Spleen (tissue), 11 donors: ENCODE measurements at regions not wholly inside any gene's neighbourhood (a gene's known extent, or its start where the extent isn't known, plus 50 kb on each side); places are given as distances from the start of the nearest gene placed in this dataset.
"Not testable (repeated sequence)": the region's sequence is repeated elsewhere in the genome, so short reads cannot be mapped to it uniquely, and the experiment has no call there.

Experiments used
- DNase-seq: peaks from one replicate; pipeline ENCODE4 v3.0.0-alpha.2; 2020
- H3K27ac ChIP-seq, 8 donors: fragments of 200-600 bp; sonication (generic) in 7 of 8; 1 replicate in 4 of 8; 2 replicates in 4 of 8; pipeline versions ENCODE4 v1.5.0 to v1.8.0; 2016 to 2021; ENCODE audit warnings: inconsistent platforms in 4 of 8, mild to moderate bottlenecking in 4 of 8, moderate library complexity in 1 of 8
- H3K27me3 ChIP-seq, 7 donors: fragments of 200-600 bp; sonication (generic) in 6 of 7; replicated peaks in 1 of 7; 1 replicate in 4 of 7; 2 replicates in 3 of 7; pipeline versions ENCODE4 v1.5.0 to v1.8.0; 2016 to 2021; ENCODE audit warnings: inconsistent platforms in 3 of 7, mild to moderate bottlenecking in 1 of 7
- H3K36me3 ChIP-seq, 6 donors: fragments of 200-600 bp; sonication (generic) in 5 of 6; 1 replicate in 4 of 6; 2 replicates in 2 of 6; pipeline versions ENCODE4 v1.5.0 to v1.8.0; 2016 to 2021; ENCODE audit warnings: inconsistent platforms in 2 of 6
- H3K4me1 ChIP-seq, 6 donors: fragments of 200-600 bp; sonication (generic) in 5 of 6; 1 replicate in 3 of 6; 2 replicates in 3 of 6; pipeline versions ENCODE4 v1.5.0 to v1.8.0; 2016 to 2021; ENCODE audit warnings: inconsistent platforms in 3 of 6
- H3K4me3 ChIP-seq, 8 donors: fragments of 200-600 bp; sonication (generic) in 7 of 8; 1 replicate in 4 of 8; 2 replicates in 4 of 8; pipeline versions ENCODE4 v1.5.0 to v1.8.0; 2016 to 2021; ENCODE audit warnings: inconsistent platforms in 4 of 8, mild to moderate bottlenecking in 4 of 8, moderate library complexity in 2 of 8
- H3K9me3 ChIP-seq, 8 donors: fragments of 200-600 bp; sonication (generic) in 7 of 8; 1 replicate in 4 of 8; 2 replicates in 4 of 8; pipeline versions ENCODE4 v1.5.0 to v1.8.0; 2016 to 2021; ENCODE audit warnings: inconsistent platforms in 4 of 8
- POLR2A ChIP-seq, 3 donors: fragments of 450-650 bp; IDR thresholded peaks; one replicate each; pipeline ENCODE4 v1.5.1; 2017; ENCODE audit warnings: antibody characterized with exemption in 3 of 3, mild to moderate bottlenecking in 1 of 3
- POLR2AphosphoS5 ChIP-seq, 3 donors: sonication (generic); formaldehyde crosslinking; IDR thresholded peaks; one replicate each; pipeline ENCODE4 v1.5.1; 2017; ENCODE audit warnings: antibody characterized with exemption in 3 of 3
- WGBS, 5 donors: extraction: QIAGEN DNeasy Blood & Tissue Kit in 3 of 5; methylation state at CpG; one replicate each; pipeline versions ENCODE4 v1.1.5 to v1.1.7; 2013 to 2018; 5-methylcytosine and 5-hydroxymethylcytosine counted together
- intact Hi-C: fragments of 100-400 bp; cut with DNase I; formaldehyde crosslinking; loops from one replicate; pipeline ENCODE4 v1.15.0; 2023; ENCODE audit warnings: low total_unique reads
- TF ChIP-seq, protein P1 (sequence below), 11 experiments: fragments of 200-600 bp in 7 of 11; fragments of 450-650 bp in 4 of 11; sonication (generic) in 4 of 11; IDR thresholded peaks in 8 of 11; conservative IDR thresholded peaks in 3 of 11; 1 replicate in 7 of 11; 2 replicates in 4 of 11; pipeline versions ENCODE4 v1.4.0 to v1.8.0; 2016 to 2021; ENCODE audit warnings: antibody characterized with exemption in 11 of 11, inconsistent platforms in 4 of 11, mild to moderate bottlenecking in 1 of 11
- donor health status: healthy with polysubstance abuse.
- donor health status: DM: no; HTN: no; CAD: no; lungs with moderate emphysema.
- donor health status: DM: no; HTN: no; CAD: no.
- donor health status: Bipolar disorder and iron deficiency.
- donor health status: healthy.
- donor health status: DM: no; HTN: no; CAD: no.
- donor health status: DM: yes; HTN: yes; CAD: no.

GRCh38 chr2:187900021-187900420, 345.8 kb upstream of the TFPI start:
- no peaks in the 10 kb centered on the region for H3K4me1 ChIP-seq
- H3K27ac ChIP-seq, result no peak overlapping the region
- no peaks in the 10 kb centered on the region for H3K9me3 ChIP-seq
- TF ChIP-seq, protein P1, sequence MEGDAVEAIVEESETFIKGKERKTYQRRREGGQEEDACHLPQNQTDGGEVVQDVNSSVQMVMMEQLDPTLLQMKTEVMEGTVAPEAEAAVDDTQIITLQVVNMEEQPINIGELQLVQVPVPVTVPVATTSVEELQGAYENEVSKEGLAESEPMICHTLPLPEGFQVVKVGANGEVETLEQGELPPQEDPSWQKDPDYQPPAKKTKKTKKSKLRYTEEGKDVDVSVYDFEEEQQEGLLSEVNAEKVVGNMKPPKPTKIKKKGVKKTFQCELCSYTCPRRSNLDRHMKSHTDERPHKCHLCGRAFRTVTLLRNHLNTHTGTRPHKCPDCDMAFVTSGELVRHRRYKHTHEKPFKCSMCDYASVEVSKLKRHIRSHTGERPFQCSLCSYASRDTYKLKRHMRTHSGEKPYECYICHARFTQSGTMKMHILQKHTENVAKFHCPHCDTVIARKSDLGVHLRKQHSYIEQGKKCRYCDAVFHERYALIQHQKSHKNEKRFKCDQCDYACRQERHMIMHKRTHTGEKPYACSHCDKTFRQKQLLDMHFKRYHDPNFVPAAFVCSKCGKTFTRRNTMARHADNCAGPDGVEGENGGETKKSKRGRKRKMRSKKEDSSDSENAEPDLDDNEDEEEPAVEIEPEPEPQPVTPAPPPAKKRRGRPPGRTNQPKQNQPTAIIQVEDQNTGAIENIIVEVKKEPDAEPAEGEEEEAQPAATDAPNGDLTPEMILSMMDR (IDR thresholded peaks at IDR 0.05 in 8 of 11, conservative IDR thresholded peaks at IDR 0.05 in 3 of 11), result no peak
- TF ChIP-seq POLR2A (IDR thresholded peaks at IDR 0.05) (no peak), POLR2AphosphoS5 (IDR thresholded peaks at IDR 0.05) (no peak)
- H3K36me3 ChIP-seq, result no peaks in the 10 kb centered on the region
- intact Hi-C loops, result no loop called here
- H3K4me3 ChIP-seq, result no peak overlapping the region
- DNase-seq, result no peak
- H3K27me3 ChIP-seq, result no peaks in the 10 kb centered on the region

GRCh38 chr2:187906021-187906420, 351.8 kb upstream of the TFPI start:
- no peaks in the 10 kb centered on the region for H3K9me3 ChIP-seq
- DNase-seq, result no peak
- H3K36me3 ChIP-seq, result no peaks in the 10 kb centered on the region
- intact Hi-C loops, result no loop called here
- H3K4me1 ChIP-seq, result no peaks in the 10 kb centered on the region
- no peak overlapping the region for H3K4me3 ChIP-seq
- TF ChIP-seq POLR2A (IDR thresholded peaks at IDR 0.05) (no peak), POLR2AphosphoS5 (IDR thresholded peaks at IDR 0.05) (no peak)
- TF ChIP-seq, protein P1 (IDR thresholded peaks at IDR 0.05 in 8 of 11, conservative IDR thresholded peaks at IDR 0.05 in 3 of 11), result no peak
- 57 to 71% (median 69%) methylated on average over 3 of the region's 3 CpGs for WGBS, 5 donors
- H3K27me3 ChIP-seq, result no peaks in the 10 kb centered on the region
- no peak overlapping the region for H3K27ac ChIP-seq

DNA sequence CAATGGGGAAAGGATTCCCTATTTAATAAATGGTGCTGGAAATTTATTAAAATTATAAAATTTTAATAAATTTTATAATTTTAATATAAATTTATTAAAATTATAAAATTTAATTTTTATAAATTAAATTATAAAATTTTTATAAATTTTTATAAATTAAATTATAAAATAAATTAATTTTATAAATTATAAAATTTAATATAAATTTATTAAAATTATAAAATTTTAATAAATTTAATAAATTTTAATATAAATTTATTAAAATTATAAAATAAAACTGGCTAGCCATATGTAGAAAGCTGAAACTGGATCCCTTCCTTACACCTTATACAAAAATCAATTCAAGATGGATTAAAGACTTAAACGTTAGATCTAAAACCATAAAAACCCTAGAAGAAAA, 356.7 kb upstream of the TFPI start:
- H3K4me3 ChIP-seq, H3K9me3 ChIP-seq, intact Hi-C loops, DNase-seq, H3K4me1 ChIP-seq, H3K36me3 ChIP-seq, H3K27me3 ChIP-seq, H3K27ac ChIP-seq: not testable (repeated sequence)
- WGBS, 5 donors, result 90 to 100% (median 100%) methylated on average over 1 of the region's 1 CpG

DNA sequence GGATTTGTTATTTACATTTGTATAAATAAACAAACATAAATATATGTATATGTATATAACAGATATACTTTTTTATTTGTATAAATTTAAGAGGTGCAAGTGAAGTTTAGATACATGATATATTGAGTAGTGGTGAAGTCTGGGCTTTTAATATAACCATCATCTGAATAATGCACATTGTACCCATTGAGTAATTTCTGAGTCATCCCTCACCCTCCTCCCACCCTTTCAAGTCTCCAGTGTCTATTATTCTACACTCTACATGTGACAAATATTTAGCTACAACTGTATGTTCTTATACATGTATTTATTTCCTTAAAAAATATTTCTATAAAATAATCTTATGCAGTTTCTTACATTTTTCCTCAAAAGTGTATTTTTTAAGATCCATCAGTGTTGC, 358.7 kb upstream of the TFPI start:
- DNase-seq, result no peak
- Histone ChIP-seq H3K27ac (no peak overlapping the region), H3K9me3 (no peaks in the 10 kb centered on the region), H3K4me1 (no peaks in the 10 kb centered on the region), H3K27me3 (no peaks in the 10 kb centered on the region), H3K4me3 (no peak overlapping the region), H3K36me3 (no peaks in the 10 kb centered on the region)
- intact Hi-C loops, result no loop called here
- TF ChIP-seq POLR2AphosphoS5 (IDR thresholded peaks at IDR 0.05), result no peak
- TF ChIP-seq, protein P1 (IDR thresholded peaks at IDR 0.05 in 8 of 11, conservative IDR thresholded peaks at IDR 0.05 in 3 of 11), result no peak
- TF ChIP-seq POLR2A (IDR thresholded peaks at IDR 0.05), result no peak

DNA sequence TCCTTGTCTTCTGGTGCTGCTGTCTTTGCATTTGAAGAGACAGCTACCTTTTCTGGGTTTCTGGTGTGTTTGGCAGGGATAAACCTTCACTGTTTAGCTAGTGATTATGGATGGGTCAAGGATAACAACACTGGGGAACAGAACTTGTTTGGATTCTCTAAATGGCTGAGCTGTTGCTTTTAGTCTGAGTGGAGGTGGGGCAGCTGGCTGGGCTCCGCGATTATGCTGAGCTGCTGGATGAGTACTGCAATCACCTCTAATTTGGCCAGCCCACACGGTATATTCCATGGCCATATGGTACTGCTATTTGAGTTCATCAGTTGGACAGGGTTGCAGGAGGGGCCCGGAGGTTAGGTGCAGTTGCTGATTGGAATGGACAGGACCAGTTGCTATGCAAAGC, 361.6 kb upstream of the TFPI start:
- H3K9me3 ChIP-seq, result peaks cover 0 to 3% (median 0%) of the 10 kb centered on the region in 8 donors
- H3K4me3 ChIP-seq, result no peak overlapping the region
- TF ChIP-seq, protein P1 (IDR thresholded peaks at IDR 0.05 in 8 of 11, conservative IDR thresholded peaks at IDR 0.05 in 3 of 11), result no peak
- TF ChIP-seq POLR2A (IDR thresholded peaks at IDR 0.05) (no peak), POLR2AphosphoS5 (IDR thresholded peaks at IDR 0.05) (no peak)
- WGBS, 5 donors, result 85 to 98% (median 92%) methylated on average over 4 of the region's 4 CpGs
- no peaks in the 10 kb centered on the region for H3K27me3 ChIP-seq
- DNase-seq, result no peak
- H3K36me3 ChIP-seq, result no peaks in the 10 kb centered on the region
- H3K4me1 ChIP-seq, result no peaks in the 10 kb centered on the region
- intact Hi-C loops, result no loop called here
- H3K27ac ChIP-seq, result no peak overlapping the region
